ENCODE measurements at regions not wholly inside any gene's neighbourhood (a gene's known extent, or its start where the extent isn't known, plus 50 kb on each side); places are given as distances from the start of the nearest gene placed in this dataset.

GRCh38 chr15:28783466-28783865 lies 65.0 kb downstream of the GOLGA6L7 start:
- TF ChIP-seq, protein P1, sequence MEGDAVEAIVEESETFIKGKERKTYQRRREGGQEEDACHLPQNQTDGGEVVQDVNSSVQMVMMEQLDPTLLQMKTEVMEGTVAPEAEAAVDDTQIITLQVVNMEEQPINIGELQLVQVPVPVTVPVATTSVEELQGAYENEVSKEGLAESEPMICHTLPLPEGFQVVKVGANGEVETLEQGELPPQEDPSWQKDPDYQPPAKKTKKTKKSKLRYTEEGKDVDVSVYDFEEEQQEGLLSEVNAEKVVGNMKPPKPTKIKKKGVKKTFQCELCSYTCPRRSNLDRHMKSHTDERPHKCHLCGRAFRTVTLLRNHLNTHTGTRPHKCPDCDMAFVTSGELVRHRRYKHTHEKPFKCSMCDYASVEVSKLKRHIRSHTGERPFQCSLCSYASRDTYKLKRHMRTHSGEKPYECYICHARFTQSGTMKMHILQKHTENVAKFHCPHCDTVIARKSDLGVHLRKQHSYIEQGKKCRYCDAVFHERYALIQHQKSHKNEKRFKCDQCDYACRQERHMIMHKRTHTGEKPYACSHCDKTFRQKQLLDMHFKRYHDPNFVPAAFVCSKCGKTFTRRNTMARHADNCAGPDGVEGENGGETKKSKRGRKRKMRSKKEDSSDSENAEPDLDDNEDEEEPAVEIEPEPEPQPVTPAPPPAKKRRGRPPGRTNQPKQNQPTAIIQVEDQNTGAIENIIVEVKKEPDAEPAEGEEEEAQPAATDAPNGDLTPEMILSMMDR (IDR thresholded peaks at IDR 0.05): no peak
- no peak for TF ChIP-seq POLR2A (IDR thresholded peaks at IDR 0.05)
